BJ (cell line): ENCODE measurements at regions not wholly inside any gene's neighbourhood (a gene's known extent, or its start where the extent isn't known, plus 50 kb on each side); places are given as distances from the start of the nearest gene placed in this dataset.
"Not testable (repeated sequence)": the region's sequence is repeated elsewhere in the genome, so short reads cannot be mapped to it uniquely, and the experiment has no call there.

Experiments
- CTCF ChIA-PET: fragments of 350-600 bp; formaldehyde crosslinking; extraction: SDS; loops from one replicate; lab custom pipeline; 2021; ENCODE audit warnings: antibody characterized with exemption, inconsistent platforms; lab: Yijun Ruan, JAX
- POLR2A ChIA-PET: fragments of 300-600 bp; sonication (Branson Sonifier 250); formaldehyde crosslinking; extraction: SDS; loops from one replicate; lab custom pipeline; 2021; ENCODE audit warnings: antibody characterized with exemption; lab: Charles Lee
- DNase-seq: peaks from one replicate; pipeline ENCODE4 v3.0.0-alpha.2; 2011; ENCODE audit warnings: low read depth
- H3K27me3 ChIP-seq: 2 replicates; pipeline ENCODE4 v1.6.0; 2011; ENCODE audit warnings: low read length; ENCODE audit not compliant: control insufficient read depth, insufficient read depth
- H3K36me3 ChIP-seq: 2 replicates; pipeline ENCODE4 v1.5.1; 2011; ENCODE audit warnings: low read length; ENCODE audit not compliant: control insufficient read depth, insufficient read depth
- H3K4me3 ChIP-seq: 2 replicates; pipeline ENCODE4 v1.5.1; 2011; ENCODE audit warnings: low read depth, mild to moderate bottlenecking, control low read depth, low read length
- CTCF ChIP-seq: IDR thresholded peaks from 2 replicates; pipeline ENCODE4 v1.5.1; 2011; ENCODE audit warnings: low read depth, mild to moderate bottlenecking, control low read depth, inconsistent platforms, low read length, moderate library complexity; ENCODE audit not compliant: insufficient read depth

GRCh38 chr2:226464380-226464779, 335.2 kb downstream of the IRS1 start:
- H3K27me3 ChIP-seq: no peaks in the 10 kb centered on the region
- no peaks in the 10 kb centered on the region for H3K36me3 ChIP-seq
- ChIA-PET POLR2A (no interaction called here), CTCF (interaction anchor here (1.5 kb wide), 1 partner anchor 10 kb away, joined by 3 read pairs; no protein-coding TSS in a partner anchor)
- DNase-seq: no peak
- no peak overlapping the region for H3K4me3 ChIP-seq
- no peak for TF ChIP-seq CTCF

- TF ChIP-seq CTCF: no peak
- ChIA-PET CTCF (no interaction called here), POLR2A (no interaction called here)
- Histone ChIP-seq H3K36me3 (no peaks in the 10 kb centered on the region), H3K27me3 (no peaks in the 10 kb centered on the region), H3K4me3 (no peak overlapping the region)
- no peak for DNase-seq
Observed at GRCh38 chr2:226463154-226463553, 336.5 kb downstream of the IRS1 start.

DNA sequence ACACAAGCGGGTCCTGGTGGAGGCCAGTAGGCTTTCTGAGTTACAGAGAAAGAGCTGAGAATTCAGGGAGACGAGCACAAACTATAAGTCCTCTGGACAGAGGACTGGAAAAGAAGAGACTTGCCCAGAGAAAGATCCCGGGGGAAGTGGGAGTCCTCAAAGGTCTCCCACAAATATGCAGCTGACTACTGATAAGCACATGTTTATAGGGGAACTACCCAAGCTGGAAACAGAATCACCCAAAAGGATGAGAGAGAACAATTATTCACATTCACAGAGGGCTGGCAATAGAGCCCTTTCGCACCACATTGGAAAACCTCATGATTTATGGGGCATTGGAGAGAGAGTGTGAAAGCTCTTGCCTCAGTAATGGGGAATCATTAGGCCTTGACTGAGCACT, 337.6 kb downstream of the IRS1 start:
- Histone ChIP-seq H3K4me3 (no peak overlapping the region), H3K27me3 (no peaks in the 10 kb centered on the region), H3K36me3 (no peaks in the 10 kb centered on the region)
- ChIA-PET POLR2A (no interaction called here), CTCF (no interaction called here)
- no peak for TF ChIP-seq CTCF
- no peak for DNase-seq

GRCh38 chr2:226456144-226456543, 343.5 kb downstream of the IRS1 start:
- POLR2A ChIA-PET, H3K36me3 ChIP-seq, H3K27me3 ChIP-seq, CTCF ChIA-PET, DNase-seq, H3K4me3 ChIP-seq: not testable (repeated sequence)

DNA sequence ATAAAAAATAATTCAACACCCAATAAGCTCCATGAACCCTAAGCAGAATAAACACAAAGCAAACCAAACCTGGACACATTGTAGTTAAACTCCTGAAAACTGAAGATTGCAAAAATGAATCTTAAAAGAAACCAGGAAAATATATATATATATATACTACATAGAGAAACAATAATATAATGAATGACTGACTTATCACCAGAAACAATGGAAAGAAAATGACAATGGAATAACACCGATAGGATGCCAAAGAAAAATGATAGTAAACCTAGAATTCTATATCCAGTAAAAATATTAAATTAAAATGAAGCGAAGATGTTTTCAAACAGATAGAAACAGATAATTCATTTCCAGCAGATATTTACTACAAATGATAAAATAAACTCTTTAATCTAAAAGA, 346.9 kb downstream of the IRS1 start:
- CTCF ChIA-PET: no interaction called here
- no peak for DNase-seq
- Histone ChIP-seq H3K4me3 (no peak overlapping the region), H3K36me3 (no peaks in the 10 kb centered on the region), H3K27me3 (no peaks in the 10 kb centered on the region)
- TF ChIP-seq CTCF: no peak
- POLR2A ChIA-PET: no interaction called here

- no peaks in the 10 kb centered on the region for H3K36me3 ChIP-seq
- CTCF ChIA-PET: no interaction called here
- no peak for DNase-seq
- H3K27me3 ChIP-seq: no peaks in the 10 kb centered on the region
- no peak overlapping the region for H3K4me3 ChIP-seq
- no peak for TF ChIP-seq CTCF
- POLR2A ChIA-PET: no interaction called here
Observed at GRCh38 chr2:226451486-226451885, 348.1 kb downstream of the IRS1 start.
